GM12878 (cell line): ENCODE measurements at regions not wholly inside any gene's neighbourhood (a gene's known extent, or its start where the extent isn't known, plus 50 kb on each side); places are given as distances from the start of the nearest gene placed in this dataset.

Experiments used
- CREB1 ChIP-seq: IDR thresholded peaks from 2 replicates; pipeline ENCODE4 v1.6.1; 2012; ENCODE audit warnings: low read depth, mild to moderate bottlenecking, inconsistent platforms
- FOXM1 ChIP-seq: IDR thresholded peaks from 2 replicates; pipeline ENCODE4 v1.6.1; 2012; ENCODE audit warnings: low read depth, mild to moderate bottlenecking, inconsistent platforms, low read length, moderate library complexity
- HDAC6 ChIP-seq: fragments of 200-600 bp; sonication (generic); IDR thresholded peaks from one replicate; pipeline ENCODE4 v1.8.0; 2017; ENCODE audit warnings: antibody characterized with exemption; ENCODE audit not compliant: unreplicated experiment
- NR2C2 ChIP-seq: IDR thresholded peaks from 2 replicates; pipeline ENCODE4 v1.6.1; 2011; ENCODE audit warnings: borderline replicate concordance, low read depth; ENCODE audit not compliant: control insufficient read depth, insufficient read length
- NRF1 ChIP-seq: conservative IDR thresholded peaks from 2 replicates; pipeline ENCODE4 v1.6.1; 2011; ENCODE audit warnings: mild to moderate bottlenecking, low read depth, low read length, improper control_type of control experiment
- POLR2AphosphoS5 ChIP-seq: IDR thresholded peaks from 2 replicates; pipeline ENCODE4 v1.6.1; 2011; ENCODE audit warnings: mild to moderate bottlenecking, low read length, inconsistent platforms
- RBBP5 ChIP-seq: fragments of 200-600 bp; sonication (generic); conservative IDR thresholded peaks from 2 replicates; pipeline ENCODE4 v1.6.1; 2016
- RCOR1 ChIP-seq: conservative IDR thresholded peaks from 2 replicates; pipeline ENCODE4 v1.6.1; 2012; ENCODE audit warnings: low read depth, low read length, improper control_type of control experiment
- RUNX3 ChIP-seq: IDR thresholded peaks from 2 replicates; pipeline ENCODE4 v1.6.1; 2012; ENCODE audit warnings: low read length, inconsistent platforms
- SIN3A ChIP-seq: IDR thresholded peaks from 2 replicates; pipeline ENCODE4 v1.6.1; 2012; ENCODE audit warnings: low read depth, low read length, improper control_type of control experiment
- SIX5 ChIP-seq: IDR thresholded peaks from 2 replicates; pipeline ENCODE4 v1.6.1; 2011; ENCODE audit warnings: mild to moderate bottlenecking, low read depth, low read length, moderate library complexity; ENCODE audit not compliant: severe bottlenecking
- SMAD5 ChIP-seq: IDR thresholded peaks from 2 replicates; pipeline ENCODE4 v1.6.1; 2016; ENCODE audit warnings: antibody characterized with exemption, low read depth
- SMC3 ChIP-seq: IDR thresholded peaks from 2 replicates; pipeline ENCODE4 v1.6.1; 2011; ENCODE audit warnings: low read length, improper control_type of control experiment, borderline replicate concordance
- ZSCAN29 ChIP-seq: fragments of 450-650 bp; IDR thresholded peaks from 2 replicates; pipeline ENCODE4 v1.6.1; 2017; ENCODE audit warnings: mild to moderate bottlenecking, moderate library complexity
- TF ChIP-seq, protein P1 (sequence below): fragments of 450-650 bp; IDR thresholded peaks from 2 replicates; pipeline ENCODE4 v1.6.1; 2017; ENCODE audit warnings: mild to moderate bottlenecking, moderate library complexity
- TF ChIP-seq, protein P2 (sequence below): IDR thresholded peaks from 2 replicates; pipeline ENCODE4 v1.6.1; 2012; ENCODE audit warnings: low read depth, low read length, improper control_type of control experiment

DNA sequence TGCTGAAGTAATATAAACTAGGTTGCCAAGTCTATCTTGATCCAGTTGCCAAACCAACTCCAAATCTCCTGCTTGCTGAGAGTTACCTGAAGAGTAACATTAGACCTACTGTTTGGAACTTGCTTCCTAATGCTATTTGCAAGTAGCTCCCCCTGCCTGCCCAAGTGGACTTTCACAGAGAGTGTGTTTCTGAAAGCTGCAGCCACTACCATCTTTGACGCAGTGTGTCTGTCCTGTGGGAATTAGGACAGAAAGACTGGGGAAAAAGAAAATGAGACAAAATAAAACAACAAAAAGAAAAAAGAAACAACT is 195.0 kb upstream of the HS3ST1 start (continued):
- TF ChIP-seq, protein P1, sequence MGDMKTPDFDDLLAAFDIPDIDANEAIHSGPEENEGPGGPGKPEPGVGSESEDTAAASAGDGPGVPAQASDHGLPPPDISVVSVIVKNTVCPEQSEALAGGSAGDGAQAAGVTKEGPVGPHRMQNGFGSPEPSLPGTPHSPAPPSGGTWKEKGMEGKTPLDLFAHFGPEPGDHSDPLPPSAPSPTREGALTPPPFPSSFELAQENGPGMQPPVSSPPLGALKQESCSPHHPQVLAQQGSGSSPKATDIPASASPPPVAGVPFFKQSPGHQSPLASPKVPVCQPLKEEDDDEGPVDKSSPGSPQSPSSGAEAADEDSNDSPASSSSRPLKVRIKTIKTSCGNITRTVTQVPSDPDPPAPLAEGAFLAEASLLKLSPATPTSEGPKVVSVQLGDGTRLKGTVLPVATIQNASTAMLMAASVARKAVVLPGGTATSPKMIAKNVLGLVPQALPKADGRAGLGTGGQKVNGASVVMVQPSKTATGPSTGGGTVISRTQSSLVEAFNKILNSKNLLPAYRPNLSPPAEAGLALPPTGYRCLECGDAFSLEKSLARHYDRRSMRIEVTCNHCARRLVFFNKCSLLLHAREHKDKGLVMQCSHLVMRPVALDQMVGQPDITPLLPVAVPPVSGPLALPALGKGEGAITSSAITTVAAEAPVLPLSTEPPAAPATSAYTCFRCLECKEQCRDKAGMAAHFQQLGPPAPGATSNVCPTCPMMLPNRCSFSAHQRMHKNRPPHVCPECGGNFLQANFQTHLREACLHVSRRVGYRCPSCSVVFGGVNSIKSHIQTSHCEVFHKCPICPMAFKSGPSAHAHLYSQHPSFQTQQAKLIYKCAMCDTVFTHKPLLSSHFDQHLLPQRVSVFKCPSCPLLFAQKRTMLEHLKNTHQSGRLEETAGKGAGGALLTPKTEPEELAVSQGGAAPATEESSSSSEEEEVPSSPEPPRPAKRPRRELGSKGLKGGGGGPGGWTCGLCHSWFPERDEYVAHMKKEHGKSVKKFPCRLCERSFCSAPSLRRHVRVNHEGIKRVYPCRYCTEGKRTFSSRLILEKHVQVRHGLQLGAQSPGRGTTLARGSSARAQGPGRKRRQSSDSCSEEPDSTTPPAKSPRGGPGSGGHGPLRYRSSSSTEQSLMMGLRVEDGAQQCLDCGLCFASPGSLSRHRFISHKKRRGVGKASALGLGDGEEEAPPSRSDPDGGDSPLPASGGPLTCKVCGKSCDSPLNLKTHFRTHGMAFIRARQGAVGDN = no peak
- no peak for TF ChIP-seq RBBP5
- TF ChIP-seq SIN3A = no peak
- no peak for TF ChIP-seq FOXM1
- peak; percentile 34; the same call in 1 of the 2 replicates for TF ChIP-seq SMC3
- TF ChIP-seq NR2C2 = no peak
- no peak for TF ChIP-seq RUNX3
- no peak for TF ChIP-seq RCOR1
- TF ChIP-seq CREB1 = no peak
- TF ChIP-seq POLR2AphosphoS5 = no peak
- no peak for TF ChIP-seq HDAC6
- no peak for TF ChIP-seq NRF1
- TF ChIP-seq, protein P2, sequence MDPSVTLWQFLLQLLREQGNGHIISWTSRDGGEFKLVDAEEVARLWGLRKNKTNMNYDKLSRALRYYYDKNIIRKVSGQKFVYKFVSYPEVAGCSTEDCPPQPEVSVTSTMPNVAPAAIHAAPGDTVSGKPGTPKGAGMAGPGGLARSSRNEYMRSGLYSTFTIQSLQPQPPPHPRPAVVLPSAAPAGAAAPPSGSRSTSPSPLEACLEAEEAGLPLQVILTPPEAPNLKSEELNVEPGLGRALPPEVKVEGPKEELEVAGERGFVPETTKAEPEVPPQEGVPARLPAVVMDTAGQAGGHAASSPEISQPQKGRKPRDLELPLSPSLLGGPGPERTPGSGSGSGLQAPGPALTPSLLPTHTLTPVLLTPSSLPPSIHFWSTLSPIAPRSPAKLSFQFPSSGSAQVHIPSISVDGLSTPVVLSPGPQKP = no peak
- no peak for TF ChIP-seq SIX5
- no peak for TF ChIP-seq SMAD5
- TF ChIP-seq ZSCAN29 = no peak
